Neuronal stem cell (in vitro differentiated cells): ENCODE measurements at regions not wholly inside any gene's neighbourhood (a gene's known extent, or its start where the extent isn't known, plus 50 kb on each side); places are given as distances from the start of the nearest gene placed in this dataset.

Source experiments
- DNase-seq: peaks from one replicate; pipeline ENCODE4 v3.0.0-alpha.2; 2013; ENCODE audit warnings: low spot score
- H2AFZ ChIP-seq: one replicate; pipeline ENCODE4 v1.6.1; 2013; ENCODE audit warnings: mild to moderate bottlenecking, low read length, inconsistent platforms
- H2AK5ac ChIP-seq: 2 replicates; pipeline ENCODE4 v1.6.1; 2013; ENCODE audit warnings: low read depth, mild to moderate bottlenecking, inconsistent platforms, low read length, moderate library complexity, mixed read lengths
- H2BK120ac ChIP-seq: 2 replicates; pipeline ENCODE4 v1.6.1; 2013; ENCODE audit warnings: low read depth, mild to moderate bottlenecking, inconsistent platforms, low read length, moderate library complexity, mixed read lengths
- H2BK12ac ChIP-seq: one replicate; pipeline ENCODE4 v1.6.1; 2013; ENCODE audit warnings: low read length, inconsistent platforms
- H2BK15ac ChIP-seq: 2 replicates; pipeline ENCODE4 v1.6.1; 2013; ENCODE audit warnings: mild to moderate bottlenecking, low read length, inconsistent platforms, mixed read lengths
- H2BK5ac ChIP-seq: one replicate; pipeline ENCODE4 v1.6.1; 2013; ENCODE audit warnings: inconsistent platforms, mild to moderate bottlenecking, low read length, moderate library complexity
- H3K14ac ChIP-seq: one replicate; pipeline ENCODE4 v1.6.1; 2013; ENCODE audit warnings: low read length, inconsistent platforms
- H3K18ac ChIP-seq: 2 replicates; pipeline ENCODE4 v1.6.1; 2013; ENCODE audit warnings: low read length, inconsistent platforms
- H3K23ac ChIP-seq: 2 replicates; pipeline ENCODE4 v1.6.1; 2013; ENCODE audit warnings: low read depth, mild to moderate bottlenecking, mixed read lengths, low read length, inconsistent platforms; ENCODE audit not compliant: poor library complexity
- H3K27ac ChIP-seq: replicated peaks from 3 replicates; pipeline ENCODE4 v1.5.1; 2013; ENCODE audit warnings: low read length, inconsistent platforms
- H3K27me3 ChIP-seq, 3 experiments: 2 replicates each; pipeline ENCODE4 v1.6.1; 2013; ENCODE audit warnings: low read length in 3 of 3, mild to moderate bottlenecking in 2 of 3, inconsistent platforms in 1 of 3, low read depth in 1 of 3, mixed read lengths in 1 of 3, moderate library complexity in 1 of 3; ENCODE audit not compliant: control insufficient read depth in 3 of 3, insufficient read depth in 3 of 3
- H3K36me3 ChIP-seq, 2 donors: replicated peaks in 1 of 2; 2 replicates each; pipeline ENCODE4 v1.6.1; 2013; ENCODE audit warnings: low read length in 2 of 2; ENCODE audit not compliant: control insufficient read depth in 2 of 2, insufficient read depth in 2 of 2
- H3K4ac ChIP-seq: 2 replicates; pipeline ENCODE4 v1.6.1; 2013; ENCODE audit warnings: inconsistent platforms, mild to moderate bottlenecking, low read length, moderate library complexity
- H3K4me1 ChIP-seq, 2 donors: 1 replicate in 1 of 2; 2 replicates in 1 of 2; pipeline ENCODE4 v1.6.1; 2013; ENCODE audit warnings: low read length in 2 of 2, low read depth in 1 of 2; ENCODE audit not compliant: control insufficient read depth in 2 of 2, insufficient read depth in 1 of 2
- H3K4me2 ChIP-seq: one replicate; pipeline ENCODE4 v1.6.1; 2013; ENCODE audit warnings: mild to moderate bottlenecking, low read length, inconsistent platforms; ENCODE audit not compliant: insufficient read depth, poor library complexity, severe bottlenecking
- H3K4me3 ChIP-seq, 2 donors: 2 replicates each; pipeline ENCODE4 v1.5.1; 2013; ENCODE audit warnings: low read length in 2 of 2, mild to moderate bottlenecking in 2 of 2, inconsistent platforms in 1 of 2, moderate library complexity in 1 of 2
- H3K79me1 ChIP-seq: one replicate; pipeline ENCODE4 v1.6.1; 2013; ENCODE audit warnings: low read depth, mild to moderate bottlenecking, inconsistent platforms, low read length, moderate library complexity
- H3K9ac ChIP-seq: one replicate; pipeline ENCODE4 v1.6.1; 2013; ENCODE audit warnings: mild to moderate bottlenecking, low read depth, low read length, inconsistent platforms; ENCODE audit not compliant: poor library complexity
- H3K9me3 ChIP-seq, 2 donors: replicated peaks in 1 of 2; 2 replicates each; pipeline versions ENCODE3 to v1.6.1; 2013; ENCODE audit warnings: low read length in 2 of 2, mild to moderate bottlenecking in 2 of 2, inconsistent platforms in 1 of 2, low read depth in 1 of 2, mixed read lengths in 1 of 2, moderate library complexity in 1 of 2; ENCODE audit not compliant: control insufficient read depth in 2 of 2, insufficient read depth in 1 of 2
- H4K8ac ChIP-seq: one replicate; pipeline ENCODE4 v1.6.1; 2013; ENCODE audit warnings: low read depth, mild to moderate bottlenecking, inconsistent platforms, low read length, moderate library complexity
- H4K91ac ChIP-seq: one replicate; pipeline ENCODE4 v1.6.1; 2013; ENCODE audit warnings: low read length, low read depth, mild to moderate bottlenecking, inconsistent platforms; ENCODE audit not compliant: poor library complexity
- WGBS, 2 donors: extraction: QIAGEN DNeasy Blood & Tissue Kit; methylation state at CpG; one replicate each; pipeline ENCODE4 v1.1.7; 2013; ENCODE audit warnings: missing lambda C conversion rate in 2 of 2, mixed read lengths in 1 of 2; ENCODE audit not compliant: insufficient read length in 2 of 2, insufficient replicate concordance in 1 of 2; ENCODE audit errors: extremely low coverage in 2 of 2; 5-methylcytosine and 5-hydroxymethylcytosine counted together

- no peak overlapping the region for H3K14ac ChIP-seq
- H3K18ac ChIP-seq: no peak overlapping the region
- H3K4me3 ChIP-seq: no peak overlapping the region
- H3K4ac ChIP-seq: no peak overlapping the region
- no peak overlapping the region for H3K27ac ChIP-seq
- H2BK120ac ChIP-seq: no peak overlapping the region
- H2BK5ac ChIP-seq: no peak overlapping the region
- no peak overlapping the region for H4K8ac ChIP-seq
- no peaks in the 10 kb centered on the region for H3K4me1 ChIP-seq
- DNase-seq: no peak
- H3K27me3 ChIP-seq: no peaks in the 10 kb centered on the region
- H2AK5ac ChIP-seq: no peak overlapping the region
- no peaks in the 10 kb centered on the region for H3K36me3 ChIP-seq
- H2BK12ac ChIP-seq: no peak overlapping the region
- H4K91ac ChIP-seq: no peak overlapping the region
- H3K4me2 ChIP-seq: no peak overlapping the region
- no peak overlapping the region for H3K9ac ChIP-seq
- no peak overlapping the region for H2BK15ac ChIP-seq
- no peak overlapping the region for H2AFZ ChIP-seq
- no peaks in the 10 kb centered on the region for H3K9me3 ChIP-seq
- no peak overlapping the region for H3K23ac ChIP-seq
- no peaks in the 10 kb centered on the region for H3K79me1 ChIP-seq
Measured at GRCh38 chr6:115843945-115844344, 216.7 kb downstream of the FRK start.

DNA sequence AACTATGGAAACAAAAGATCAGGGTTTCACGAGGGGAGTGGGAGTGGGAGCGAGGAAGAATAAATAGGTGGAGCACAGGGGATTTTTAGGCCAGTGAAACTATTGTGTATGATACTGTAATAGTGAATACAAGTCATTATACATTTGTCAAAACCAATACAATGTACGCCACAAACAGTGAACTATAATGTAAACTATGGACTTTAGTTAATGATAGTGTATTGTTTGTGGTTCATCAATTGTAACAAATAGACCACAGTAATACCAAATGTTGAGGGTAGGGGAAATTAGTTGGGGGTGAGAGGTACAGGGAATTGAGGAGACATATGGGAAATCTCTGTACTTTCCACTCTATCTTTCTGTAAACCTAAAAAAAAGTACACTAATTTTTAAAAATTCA, 218.4 kb downstream of the FRK start:
- Histone ChIP-seq H2BK5ac (no peak overlapping the region), H2BK120ac (no peak overlapping the region), H4K91ac (no peak overlapping the region), H3K79me1 (no peaks in the 10 kb centered on the region), H3K27me3 (no peaks in the 10 kb centered on the region), H3K27ac (no peak overlapping the region), H3K9ac (no peak overlapping the region), H3K4ac (no peak overlapping the region), H3K23ac (no peak overlapping the region), H2BK12ac (no peak overlapping the region), H3K4me3 (no peak overlapping the region), H2AK5ac (no peak overlapping the region), H3K9me3 (no peaks in the 10 kb centered on the region), H2BK15ac (no peak overlapping the region), H2AFZ (no peak overlapping the region), H3K4me2 (no peak overlapping the region), H3K18ac (no peak overlapping the region), H3K4me1 (no peaks in the 10 kb centered on the region), H4K8ac (no peak overlapping the region), H3K36me3 (no peaks in the 10 kb centered on the region), H3K14ac (no peak overlapping the region)
- WGBS, 2 donors: no CpG with 5 or more reads among the region's 3 CpGs
- no peak for DNase-seq

- Histone ChIP-seq H3K23ac (no peak overlapping the region), H3K4me2 (no peak overlapping the region), H4K8ac (no peak overlapping the region), H3K27ac (no peak overlapping the region), H3K9ac (no peak overlapping the region), H3K4me1 (no peaks in the 10 kb centered on the region), H3K4me3 (no peak overlapping the region), H3K79me1 (no peaks in the 10 kb centered on the region), H2AK5ac (no peak overlapping the region), H3K36me3 (no peaks in the 10 kb centered on the region), H2BK15ac (no peak overlapping the region), H2BK12ac (no peak overlapping the region), H2BK5ac (no peak overlapping the region), H3K4ac (no peak overlapping the region), H2AFZ (no peak overlapping the region), H2BK120ac (no peak overlapping the region), H4K91ac (no peak overlapping the region), H3K9me3 (no peaks in the 10 kb centered on the region), H3K18ac (no peak overlapping the region), H3K14ac (no peak overlapping the region), H3K27me3 (no peaks in the 10 kb centered on the region)
- WGBS, 2 donors: no CpG with 5 or more reads among the region's 7 CpGs
- DNase-seq: no peak
Measured at GRCh38 chr6:115839583-115840181, 221.0 kb downstream of the FRK start.

DNA sequence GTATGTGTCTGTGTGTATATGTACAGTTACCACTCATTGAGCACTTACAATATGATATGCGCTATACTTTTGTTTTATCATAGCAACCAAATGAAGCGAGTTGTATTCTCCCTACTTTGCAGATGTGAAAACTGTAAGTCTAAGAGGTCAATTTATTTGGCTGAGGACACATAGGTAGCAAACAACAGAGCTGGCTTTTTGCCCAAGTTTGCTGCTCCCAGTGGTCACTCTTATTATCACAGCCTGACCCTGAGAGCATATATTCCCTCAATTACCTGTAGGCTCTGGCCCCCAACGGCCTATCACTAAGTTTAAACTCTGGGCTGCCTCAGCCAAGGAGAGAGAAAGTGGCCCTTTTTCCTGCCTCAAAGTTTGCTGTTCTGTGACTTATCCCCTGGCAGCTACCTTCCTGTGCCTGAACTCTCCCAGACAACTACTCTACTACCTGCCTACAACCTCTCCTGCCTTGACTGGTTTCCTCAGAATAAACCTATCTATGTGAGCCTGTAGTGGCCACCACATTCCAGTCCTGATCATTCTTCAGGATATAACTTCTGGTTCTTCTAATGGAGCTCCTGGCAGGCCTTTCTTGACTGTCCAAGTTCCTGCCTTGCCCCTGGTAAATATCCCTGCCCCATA, 221.8 kb downstream of the FRK start:
- H2AFZ ChIP-seq: no peak overlapping the region
- WGBS, 2 donors: no CpG with 5 or more reads among the region's 3 CpGs
- H2BK12ac ChIP-seq: no peak overlapping the region
- no peak overlapping the region for H3K9ac ChIP-seq
- H2BK120ac ChIP-seq: no peak overlapping the region
- H3K4me1 ChIP-seq: no peaks in the 10 kb centered on the region
- no peak overlapping the region for H3K18ac ChIP-seq
- H4K8ac ChIP-seq: no peak overlapping the region
- no peak overlapping the region for H2BK15ac ChIP-seq
- no peak overlapping the region for H3K27ac ChIP-seq
- no peak overlapping the region for H3K4me2 ChIP-seq
- H2BK5ac ChIP-seq: no peak overlapping the region
- H3K9me3 ChIP-seq: no peaks in the 10 kb centered on the region
- H3K4me3 ChIP-seq: no peak overlapping the region
- H4K91ac ChIP-seq: no peak overlapping the region
- no peak overlapping the region for H3K14ac ChIP-seq
- H2AK5ac ChIP-seq: no peak overlapping the region
- no peaks in the 10 kb centered on the region for H3K36me3 ChIP-seq
- no peak overlapping the region for H3K4ac ChIP-seq
- H3K79me1 ChIP-seq: no peaks in the 10 kb centered on the region
- no peak overlapping the region for H3K23ac ChIP-seq
- no peak for DNase-seq
- no peaks in the 10 kb centered on the region for H3K27me3 ChIP-seq
